ENCODE measurements at regions not wholly inside any gene's neighbourhood (a gene's known extent, or its start where the extent isn't known, plus 50 kb on each side); places are given as distances from the start of the nearest gene placed in this dataset.

- TF ChIP-seq CTCF (IDR thresholded peaks at IDR 0.05; ENCODE audit: low read depth, low read length) (no peak), EZH2phosphoT487 (IDR thresholded peaks at IDR 0.05; ENCODE audit: low read depth) (no peak)
Measured at GRCh38 chr5:10903786-10904560, 142.9 kb upstream of the DAP start.

All from OCI-LY3 (cell line).